DND-41 (cell line): ENCODE measurements at regions not wholly inside any gene's neighbourhood (a gene's known extent, or its start where the extent isn't known, plus 50 kb on each side); places are given as distances from the start of the nearest gene placed in this dataset.

ENCODE experiments used
- EZH2 ChIP-seq: IDR thresholded peaks from 3 replicates; pipeline ENCODE4 v1.6.1; 2012; ENCODE audit warnings: borderline replicate concordance, low read depth, mild to moderate bottlenecking, moderate library complexity, low read length, inconsistent platforms; ENCODE audit not compliant: severe bottlenecking
- TF ChIP-seq, protein P1 (sequence below): IDR thresholded peaks from 2 replicates; pipeline ENCODE4 v1.5.1; 2012; ENCODE audit warnings: borderline replicate concordance, low read length, moderate library complexity, mild to moderate bottlenecking; ENCODE audit not compliant: poor library complexity, severe bottlenecking; ENCODE audit errors: extremely low read depth

DNA sequence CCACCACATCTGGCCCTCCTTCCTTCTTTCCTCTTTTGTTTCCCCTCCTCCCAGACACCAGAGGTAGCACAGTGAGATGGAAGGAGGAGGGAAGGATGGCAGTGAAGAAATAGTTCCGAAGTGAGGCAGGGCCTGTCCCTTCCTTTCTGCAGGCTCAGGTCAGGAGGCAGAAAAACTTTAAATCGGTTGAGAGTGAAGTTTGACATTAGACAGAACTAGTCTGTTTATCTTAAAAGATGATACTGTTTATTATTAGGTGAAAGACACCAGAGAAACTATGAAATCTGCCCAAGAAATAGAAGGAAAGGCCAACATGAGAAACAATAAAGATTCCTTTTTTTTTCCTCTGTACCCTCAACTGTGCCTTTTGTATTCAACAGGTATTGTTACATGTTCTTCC lies 670.3 kb downstream of the UTRN start:
- TF ChIP-seq, protein P1, sequence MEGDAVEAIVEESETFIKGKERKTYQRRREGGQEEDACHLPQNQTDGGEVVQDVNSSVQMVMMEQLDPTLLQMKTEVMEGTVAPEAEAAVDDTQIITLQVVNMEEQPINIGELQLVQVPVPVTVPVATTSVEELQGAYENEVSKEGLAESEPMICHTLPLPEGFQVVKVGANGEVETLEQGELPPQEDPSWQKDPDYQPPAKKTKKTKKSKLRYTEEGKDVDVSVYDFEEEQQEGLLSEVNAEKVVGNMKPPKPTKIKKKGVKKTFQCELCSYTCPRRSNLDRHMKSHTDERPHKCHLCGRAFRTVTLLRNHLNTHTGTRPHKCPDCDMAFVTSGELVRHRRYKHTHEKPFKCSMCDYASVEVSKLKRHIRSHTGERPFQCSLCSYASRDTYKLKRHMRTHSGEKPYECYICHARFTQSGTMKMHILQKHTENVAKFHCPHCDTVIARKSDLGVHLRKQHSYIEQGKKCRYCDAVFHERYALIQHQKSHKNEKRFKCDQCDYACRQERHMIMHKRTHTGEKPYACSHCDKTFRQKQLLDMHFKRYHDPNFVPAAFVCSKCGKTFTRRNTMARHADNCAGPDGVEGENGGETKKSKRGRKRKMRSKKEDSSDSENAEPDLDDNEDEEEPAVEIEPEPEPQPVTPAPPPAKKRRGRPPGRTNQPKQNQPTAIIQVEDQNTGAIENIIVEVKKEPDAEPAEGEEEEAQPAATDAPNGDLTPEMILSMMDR: no peak
- TF ChIP-seq EZH2: no peak
